Body of pancreas (tissue), 4 donors: ENCODE measurements at regions not wholly inside any gene's neighbourhood (a gene's known extent, or its start where the extent isn't known, plus 50 kb on each side); places are given as distances from the start of the nearest gene placed in this dataset.

Source experiments
- POLR2A ChIP-seq, 3 donors: fragments of 450-650 bp; IDR thresholded peaks; one replicate each; pipeline ENCODE4 v1.6.1; 2016; ENCODE audit warnings: antibody characterized with exemption in 3 of 3, mild to moderate bottlenecking in 2 of 3
- TF ChIP-seq, protein P1 (sequence below), 7 experiments: fragments of 450-650 bp in 4 of 7; fragments of 200-600 bp in 3 of 7; sonication (generic) in 3 of 7; IDR thresholded peaks; one replicate each; pipeline ENCODE4 v1.5.1; 2016 to 2019; ENCODE audit warnings: antibody characterized with exemption in 7 of 7

DNA sequence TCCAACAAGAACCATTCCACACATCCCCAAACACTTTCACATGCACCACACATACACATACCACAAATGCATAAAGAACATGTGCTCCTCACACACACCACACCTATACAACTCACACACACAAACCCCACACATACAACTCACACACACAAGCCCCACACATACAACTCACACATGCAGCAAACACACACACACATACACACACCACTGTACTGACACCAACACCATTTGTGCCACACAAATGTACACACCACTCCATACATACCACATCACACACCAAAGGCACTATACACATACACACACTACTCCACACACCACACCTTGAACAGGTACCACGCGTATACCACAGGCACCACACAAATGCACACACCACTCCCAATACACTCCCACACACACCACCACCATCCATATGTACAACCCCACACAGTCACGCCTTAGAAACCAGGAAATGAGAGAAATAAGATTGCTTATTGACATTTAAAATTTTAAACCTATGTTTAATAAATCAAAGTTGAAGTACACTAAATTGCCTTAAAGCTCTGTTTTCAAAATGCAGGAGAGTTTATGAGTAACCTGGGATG lies 107.4 kb downstream of the ARL4A start:
- TF ChIP-seq POLR2A (IDR thresholded peaks at IDR 0.05), result no peak
- TF ChIP-seq, protein P1, sequence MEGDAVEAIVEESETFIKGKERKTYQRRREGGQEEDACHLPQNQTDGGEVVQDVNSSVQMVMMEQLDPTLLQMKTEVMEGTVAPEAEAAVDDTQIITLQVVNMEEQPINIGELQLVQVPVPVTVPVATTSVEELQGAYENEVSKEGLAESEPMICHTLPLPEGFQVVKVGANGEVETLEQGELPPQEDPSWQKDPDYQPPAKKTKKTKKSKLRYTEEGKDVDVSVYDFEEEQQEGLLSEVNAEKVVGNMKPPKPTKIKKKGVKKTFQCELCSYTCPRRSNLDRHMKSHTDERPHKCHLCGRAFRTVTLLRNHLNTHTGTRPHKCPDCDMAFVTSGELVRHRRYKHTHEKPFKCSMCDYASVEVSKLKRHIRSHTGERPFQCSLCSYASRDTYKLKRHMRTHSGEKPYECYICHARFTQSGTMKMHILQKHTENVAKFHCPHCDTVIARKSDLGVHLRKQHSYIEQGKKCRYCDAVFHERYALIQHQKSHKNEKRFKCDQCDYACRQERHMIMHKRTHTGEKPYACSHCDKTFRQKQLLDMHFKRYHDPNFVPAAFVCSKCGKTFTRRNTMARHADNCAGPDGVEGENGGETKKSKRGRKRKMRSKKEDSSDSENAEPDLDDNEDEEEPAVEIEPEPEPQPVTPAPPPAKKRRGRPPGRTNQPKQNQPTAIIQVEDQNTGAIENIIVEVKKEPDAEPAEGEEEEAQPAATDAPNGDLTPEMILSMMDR (IDR thresholded peaks at IDR 0.05), result no peak
